NCI-H446 (cell line): ENCODE measurements at regions not wholly inside any gene's neighbourhood (a gene's known extent, or its start where the extent isn't known, plus 50 kb on each side); places are given as distances from the start of the nearest gene placed in this dataset.

Experiments
- DNase-seq, 2 experiments: peaks; one replicate each; lab custom pipeline; 2025; lab: John Stamatoyannopoulos, UW

DNA sequence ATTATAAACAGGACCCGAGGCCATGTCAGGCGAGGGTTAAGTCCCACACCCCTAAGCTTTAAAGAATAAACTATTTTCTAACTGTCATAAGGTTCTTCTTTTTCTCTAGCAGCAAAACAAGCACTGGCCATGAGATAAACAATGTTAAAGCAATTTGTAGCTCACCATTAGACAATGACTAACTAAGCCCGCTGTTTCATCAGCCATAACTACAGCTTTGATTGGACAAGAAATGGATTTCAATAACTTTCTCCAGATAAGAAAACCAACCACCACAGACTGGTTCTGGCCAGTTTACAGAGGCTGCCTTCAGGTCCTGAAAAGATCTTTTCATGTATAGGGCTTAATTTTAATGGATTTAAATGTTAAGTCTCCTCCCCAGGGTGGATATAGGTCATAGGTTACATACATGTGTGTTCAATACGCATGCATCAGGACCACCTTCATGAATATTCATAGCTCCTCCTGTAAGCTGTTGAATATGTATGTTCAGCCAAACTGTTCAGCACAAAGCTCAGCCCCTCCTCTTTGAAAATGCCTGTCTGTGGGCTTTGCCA lies 108.7 kb upstream of the RAB6C start:
- DNase-seq, result no peak

DNA sequence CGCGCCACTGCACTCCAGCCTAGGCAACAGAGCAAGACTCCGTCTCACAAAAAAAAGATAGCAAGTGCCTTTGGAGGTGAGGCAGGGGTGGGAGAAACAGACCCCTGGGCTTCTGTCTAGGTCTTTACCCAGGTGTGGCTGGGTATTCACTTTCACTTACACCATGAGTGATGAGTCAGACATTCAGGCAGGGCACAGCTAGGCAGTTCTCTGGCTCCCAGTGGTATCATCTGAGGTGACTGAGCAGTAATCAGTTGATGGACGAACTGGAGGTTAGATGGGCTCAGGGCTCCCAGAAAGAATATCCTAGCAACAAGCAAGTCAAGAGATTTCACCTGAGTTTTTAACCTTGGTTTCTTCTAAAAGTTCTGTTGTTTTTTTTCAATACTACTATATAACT lies 107.0 kb upstream of the RAB6C start:
- no peak for DNase-seq

DNA sequence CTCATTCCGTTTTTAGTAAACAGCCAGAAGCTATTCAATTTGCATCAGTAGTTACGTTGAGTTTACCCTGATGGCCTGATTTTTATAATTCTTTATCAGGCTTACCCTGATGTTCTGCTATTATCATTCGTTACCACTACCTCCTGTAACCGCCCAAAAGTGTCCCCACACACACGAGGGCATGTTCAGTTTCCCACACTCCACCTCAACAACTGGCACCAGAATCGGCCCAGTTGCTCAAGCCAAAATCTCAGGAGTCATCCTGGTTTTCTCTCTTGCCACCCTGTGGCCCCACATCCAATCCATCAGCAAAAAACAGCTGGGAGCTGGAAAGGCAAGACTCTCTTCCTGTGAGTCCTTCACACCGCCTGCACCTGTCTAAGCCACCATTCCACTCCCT lies 102.9 kb upstream of the RAB6C start:
- DNase-seq, result no peak

DNA sequence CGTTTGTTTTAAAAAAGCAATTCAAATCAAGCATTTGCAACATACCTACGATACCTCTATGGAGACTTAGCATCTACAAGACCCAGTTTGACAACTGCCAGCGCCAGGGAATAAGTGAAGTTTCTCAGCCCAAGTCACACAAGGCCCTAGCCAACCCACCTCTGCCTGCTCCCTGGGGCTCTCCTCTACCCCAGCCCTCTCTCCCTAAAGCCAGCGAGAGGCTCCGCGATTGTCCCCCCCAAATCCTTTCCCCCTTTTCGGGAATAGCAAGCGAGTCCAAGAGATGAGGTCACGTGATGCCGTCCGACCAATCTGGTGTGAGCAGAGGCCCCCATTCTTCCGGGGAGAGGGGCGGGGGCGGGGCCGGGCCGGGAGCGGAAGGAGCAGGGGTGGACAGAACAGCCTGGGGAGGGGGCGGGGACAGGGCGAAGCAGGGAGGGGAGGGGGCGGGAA lies 102.2 kb upstream of the RAB6C start:
- peak; percentile 61 to 84 for DNase-seq

DNA sequence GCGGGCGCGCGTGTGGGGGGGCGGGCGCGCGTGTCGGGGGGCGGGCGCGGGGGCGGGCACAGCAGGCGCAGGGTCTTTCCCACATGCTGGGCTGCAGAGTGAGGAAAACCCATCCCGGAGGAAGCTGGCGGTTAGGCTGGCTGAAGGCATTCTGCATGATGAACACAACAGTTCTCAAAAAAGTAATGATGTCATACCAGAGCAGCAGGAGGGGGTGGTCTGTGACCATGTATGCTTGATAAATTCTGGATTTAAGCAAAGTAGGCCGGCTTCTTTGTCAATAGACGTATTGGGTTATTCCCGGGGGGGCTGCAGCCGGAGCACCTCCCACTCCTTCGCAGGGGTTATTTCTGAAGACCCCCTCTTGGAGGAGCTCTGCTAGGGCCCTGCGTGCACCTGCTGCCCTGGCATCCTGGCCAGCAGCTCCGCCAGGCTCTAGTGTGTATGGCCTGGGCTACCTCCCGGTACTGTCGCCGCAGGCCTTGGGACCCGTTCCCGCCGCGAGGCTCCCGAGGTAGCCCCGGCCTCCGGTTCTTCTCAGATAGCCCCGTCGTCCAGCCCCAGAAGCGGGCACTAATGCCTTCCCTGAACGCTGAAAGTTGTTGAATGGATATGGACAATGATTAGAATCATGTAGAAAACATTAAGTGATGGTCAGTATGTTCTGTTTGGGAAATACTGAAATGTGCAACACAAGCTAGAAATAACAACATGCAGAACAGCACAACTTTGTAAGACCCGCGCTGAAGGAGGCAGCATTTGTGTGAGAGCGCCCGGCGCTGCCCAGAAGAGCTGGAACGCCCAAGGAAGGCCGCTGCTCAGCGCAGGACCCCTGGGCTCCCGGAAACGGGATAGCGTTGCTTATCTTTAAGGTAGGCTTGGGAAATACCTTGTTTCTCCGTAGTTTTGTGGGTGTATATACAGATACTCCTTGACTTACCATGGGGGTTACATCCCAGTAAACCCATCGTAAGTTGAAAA lies 101.4 kb upstream of the RAB6C start:
- peak in 1 of 2 experiments; percentile 67 for DNase-seq

DNA sequence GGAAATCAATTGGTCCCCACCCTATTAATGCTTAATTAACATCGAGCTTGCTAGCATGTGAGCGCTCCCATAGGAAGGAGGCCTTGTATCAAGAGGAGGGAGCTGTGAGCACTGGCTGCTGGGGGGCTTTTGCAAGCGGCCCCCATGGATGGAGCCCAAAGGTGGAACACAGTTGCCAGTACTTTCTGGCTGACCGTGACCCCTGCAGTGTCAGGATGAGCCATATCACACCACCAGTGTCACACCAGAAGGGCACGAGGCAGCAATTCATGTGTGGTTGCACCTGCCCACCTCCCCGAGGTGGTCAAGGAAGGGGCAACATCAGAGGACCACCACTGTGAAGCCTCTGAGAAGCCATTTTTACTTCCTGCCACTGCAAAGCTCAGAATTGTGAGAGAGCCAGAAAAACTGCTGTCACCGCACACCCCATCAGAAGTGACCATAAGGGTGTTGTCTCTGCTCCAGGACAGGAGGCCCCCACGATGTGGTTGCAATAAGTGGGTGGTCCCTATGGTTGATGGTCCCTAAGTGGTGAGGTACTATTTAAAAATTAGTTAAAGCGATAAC lies 99.8 kb upstream of the RAB6C start:
- DNase-seq, result no peak

DNA sequence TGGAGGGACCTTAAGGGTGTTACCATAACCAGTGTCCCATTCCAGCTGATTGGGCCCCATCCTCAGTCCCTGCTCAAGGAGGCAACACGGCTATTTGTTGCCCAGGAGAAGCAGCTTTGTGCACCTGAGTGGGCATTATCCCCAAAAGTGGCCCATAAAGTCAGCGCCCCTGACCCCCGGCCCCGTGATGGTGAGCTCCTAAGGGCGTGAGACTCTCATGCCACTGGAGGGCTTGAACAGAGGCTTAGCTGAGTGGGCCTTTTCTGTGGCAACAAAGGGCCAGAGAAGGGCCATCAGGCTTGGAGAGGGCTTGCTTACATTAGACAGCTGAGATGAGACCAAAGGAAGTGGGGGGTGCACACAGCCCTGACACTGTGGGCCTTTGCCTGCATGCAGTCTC lies 99.2 kb upstream of the RAB6C start:
- no peak for DNase-seq

DNA sequence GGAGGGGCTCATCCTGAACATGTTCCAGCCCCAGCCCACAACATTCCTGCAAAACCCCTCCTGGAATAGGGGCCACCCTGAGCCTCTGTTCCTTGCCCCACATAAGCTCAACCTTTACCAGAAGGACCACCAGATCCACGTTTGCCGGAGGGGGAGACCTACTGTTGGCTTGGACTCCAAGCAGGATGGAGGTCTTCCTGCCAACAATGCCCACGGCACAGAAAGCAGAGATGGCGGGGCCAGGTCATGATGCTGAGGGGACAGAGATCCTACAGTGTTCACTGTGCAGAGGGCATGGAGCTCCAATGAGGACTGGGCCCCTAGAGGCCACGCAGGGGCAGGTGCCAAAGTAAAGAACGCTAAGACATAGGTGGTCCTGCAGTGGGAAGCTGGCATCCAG lies 98.5 kb upstream of the RAB6C start:
- DNase-seq, result no peak

DNA sequence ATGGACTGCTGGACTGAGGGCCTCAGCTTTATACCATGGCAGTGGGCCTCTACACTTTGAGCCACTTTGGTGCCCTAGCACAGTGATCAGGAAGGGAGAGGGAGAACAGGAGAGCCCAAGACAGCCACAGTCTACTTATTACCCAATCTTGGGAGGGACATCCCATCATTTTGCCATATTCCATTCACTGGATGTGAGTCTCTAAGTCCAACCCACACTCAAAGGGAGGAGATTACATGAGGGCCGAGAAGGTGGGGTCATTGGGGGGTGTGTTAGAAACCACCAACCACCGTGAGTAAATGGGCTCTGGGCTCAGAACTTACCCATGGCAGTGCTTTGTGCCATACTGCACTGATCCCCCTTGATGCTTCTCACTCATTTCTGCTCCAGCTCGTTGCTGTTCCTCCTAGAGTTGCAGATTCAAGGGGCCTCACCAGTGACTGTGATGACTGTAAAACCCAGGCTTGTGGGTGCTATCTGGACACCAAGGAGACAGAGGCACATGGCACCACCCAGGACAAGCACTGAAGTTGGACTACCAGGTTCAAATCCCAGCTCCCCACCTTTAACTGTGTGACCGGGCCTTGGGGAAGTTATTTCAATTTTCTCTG lies 97.6 kb upstream of the RAB6C start:
- no peak for DNase-seq

DNA sequence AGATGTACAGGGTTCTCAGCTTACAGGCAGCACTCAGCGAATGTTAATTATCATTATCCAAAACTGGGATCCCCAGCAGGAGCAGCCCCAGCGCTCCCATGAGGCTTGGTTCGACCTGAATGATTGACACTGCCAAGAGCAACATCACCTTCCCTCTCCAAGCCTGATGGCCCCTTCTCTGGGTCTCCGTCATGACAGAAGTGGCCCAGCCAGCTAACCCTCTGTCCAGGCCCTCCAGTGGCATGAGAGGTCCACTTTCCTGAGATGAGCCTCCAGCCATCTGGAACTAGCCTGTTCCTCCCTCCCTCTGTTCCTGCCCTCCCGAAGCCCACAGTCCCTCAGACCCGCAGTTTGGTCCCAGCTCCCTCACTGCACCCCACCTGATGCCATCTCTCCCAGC lies 97.0 kb upstream of the RAB6C start:
- no peak for DNase-seq

DNA sequence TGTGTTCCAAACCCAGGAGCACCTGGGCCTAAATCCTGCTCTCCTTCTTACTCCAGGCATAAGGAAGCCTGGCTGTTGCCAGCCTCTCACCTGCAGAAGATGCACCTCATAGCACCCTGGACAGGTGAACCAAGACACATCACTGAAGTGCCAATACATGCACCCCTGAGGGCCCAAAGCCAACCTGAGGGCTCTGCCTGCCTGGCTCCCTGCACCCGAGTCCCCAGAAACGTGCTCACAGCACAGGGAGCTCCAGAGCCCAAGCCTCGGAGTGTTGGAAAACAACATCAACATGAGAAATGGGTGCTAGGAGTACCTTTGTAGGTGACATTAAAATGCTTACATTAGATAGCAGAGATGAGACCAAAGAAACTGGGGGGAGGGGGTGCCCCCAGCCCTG lies 96.3 kb upstream of the RAB6C start:
- DNase-seq, result no peak

DNA sequence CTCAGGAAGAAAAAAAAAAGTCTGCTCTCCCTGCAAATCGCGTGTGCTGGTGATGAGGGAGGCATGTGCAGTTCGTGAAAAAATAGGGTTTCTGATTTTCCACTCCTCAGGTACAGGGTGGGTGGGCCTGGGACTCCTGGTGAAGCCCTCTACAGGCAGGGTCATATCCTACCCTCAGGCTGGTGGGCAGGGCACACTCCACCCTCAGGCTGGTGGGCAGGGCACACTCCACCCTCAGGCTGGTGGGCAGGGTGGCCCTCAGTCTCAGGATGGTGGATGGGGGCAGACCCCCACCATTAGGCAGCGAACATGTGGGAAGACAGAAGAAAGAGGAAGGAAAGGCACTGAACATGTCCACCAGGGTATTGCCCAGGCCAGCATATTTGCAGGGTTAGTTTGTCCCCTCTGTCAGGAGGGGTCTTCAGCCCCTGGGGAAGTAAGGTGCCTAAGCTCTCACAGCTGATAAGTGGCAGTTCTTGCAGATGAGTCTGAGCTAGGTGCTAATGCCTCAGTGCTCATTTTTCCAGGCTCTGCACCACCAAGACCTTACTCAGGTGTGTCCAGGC lies 95.2 kb upstream of the RAB6C start:
- no peak for DNase-seq

DNA sequence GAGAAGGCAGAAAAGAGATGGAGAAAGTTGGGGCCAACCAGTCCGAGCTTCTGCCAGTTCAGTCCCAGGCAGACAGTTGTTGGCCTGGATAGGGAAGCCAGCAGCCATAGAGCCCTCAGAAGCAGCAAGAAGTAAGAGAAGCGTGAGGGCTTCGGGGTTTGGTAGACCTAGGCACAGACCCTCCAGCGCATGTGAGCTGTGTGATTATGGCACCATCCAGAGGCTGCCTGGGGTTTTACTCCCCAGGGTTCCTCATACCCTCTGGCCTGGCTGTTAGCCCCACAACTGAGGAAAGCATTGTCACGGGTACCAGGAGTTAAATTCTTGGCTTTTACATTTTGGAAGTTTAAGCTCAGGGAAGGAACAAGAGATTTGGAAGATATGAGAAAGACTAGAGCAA lies 93.7 kb upstream of the RAB6C start:
- no peak for DNase-seq

DNA sequence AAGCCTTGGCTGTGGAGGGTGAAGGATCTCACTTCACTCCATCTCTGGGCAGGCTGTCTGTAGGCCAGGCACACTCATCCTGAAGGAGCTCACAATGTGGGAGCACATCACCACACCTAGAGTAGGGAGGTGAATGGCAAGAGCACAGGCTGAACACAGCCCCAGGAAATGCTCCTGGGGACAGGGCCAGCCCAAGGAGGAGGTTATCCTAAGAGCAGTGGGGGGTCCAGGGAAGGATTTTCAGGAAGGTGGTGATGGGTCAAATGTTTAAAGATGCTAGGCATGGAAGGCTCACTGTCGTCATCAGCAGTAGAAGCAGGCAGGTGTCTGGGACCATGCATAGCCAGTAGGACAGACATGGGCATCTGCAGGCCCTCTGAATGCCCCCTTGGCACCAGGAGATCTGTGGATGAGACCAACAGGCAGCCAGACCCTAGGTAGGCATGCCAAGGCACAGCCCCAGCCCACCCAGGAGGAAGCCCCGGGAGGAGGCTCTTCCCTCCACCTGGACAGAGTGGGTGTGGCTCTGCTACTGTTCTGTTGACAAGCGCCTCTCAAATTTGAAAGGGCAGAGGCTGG lies 91.7 kb upstream of the RAB6C start:
- DNase-seq, result no peak

DNA sequence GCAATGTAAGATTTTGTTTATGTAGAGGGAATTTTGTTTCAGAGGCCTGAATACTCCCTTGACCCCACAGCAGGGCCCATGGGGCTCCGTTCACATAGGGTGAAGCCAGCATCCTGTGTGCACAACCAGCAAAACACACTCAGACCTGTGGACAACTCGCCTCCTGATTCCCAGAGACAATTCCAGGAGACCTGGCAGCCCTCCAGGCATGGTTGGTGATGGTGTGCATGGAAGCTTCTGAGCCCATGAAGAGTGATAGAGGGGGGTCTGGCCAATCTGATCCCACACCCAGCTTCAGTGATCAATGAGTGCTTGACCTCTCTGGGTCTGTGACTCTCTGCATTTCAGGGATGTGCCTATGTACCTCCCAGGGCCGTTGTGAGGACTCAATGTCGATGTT lies 91.0 kb upstream of the RAB6C start:
- DNase-seq, result no peak

DNA sequence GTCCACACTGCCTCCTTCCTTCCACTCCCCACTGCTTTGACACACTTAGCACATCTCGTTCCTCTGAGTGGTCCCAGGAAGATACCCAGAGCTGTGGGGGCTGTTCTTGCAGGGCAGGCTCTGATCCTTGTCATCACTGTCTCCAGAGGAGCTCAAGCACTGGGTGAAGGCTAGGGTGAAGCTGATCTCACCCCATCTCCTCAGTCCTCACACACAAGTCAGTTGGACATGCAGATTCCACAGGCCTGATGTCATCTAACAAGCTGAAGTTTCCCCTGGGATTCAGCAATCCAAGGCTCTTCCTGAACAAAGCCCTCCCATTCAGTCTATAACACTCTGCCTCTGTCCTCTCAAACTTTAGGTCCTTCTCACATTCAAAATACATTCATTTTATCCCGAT lies 90.6 kb upstream of the RAB6C start:
- no peak for DNase-seq

DNA sequence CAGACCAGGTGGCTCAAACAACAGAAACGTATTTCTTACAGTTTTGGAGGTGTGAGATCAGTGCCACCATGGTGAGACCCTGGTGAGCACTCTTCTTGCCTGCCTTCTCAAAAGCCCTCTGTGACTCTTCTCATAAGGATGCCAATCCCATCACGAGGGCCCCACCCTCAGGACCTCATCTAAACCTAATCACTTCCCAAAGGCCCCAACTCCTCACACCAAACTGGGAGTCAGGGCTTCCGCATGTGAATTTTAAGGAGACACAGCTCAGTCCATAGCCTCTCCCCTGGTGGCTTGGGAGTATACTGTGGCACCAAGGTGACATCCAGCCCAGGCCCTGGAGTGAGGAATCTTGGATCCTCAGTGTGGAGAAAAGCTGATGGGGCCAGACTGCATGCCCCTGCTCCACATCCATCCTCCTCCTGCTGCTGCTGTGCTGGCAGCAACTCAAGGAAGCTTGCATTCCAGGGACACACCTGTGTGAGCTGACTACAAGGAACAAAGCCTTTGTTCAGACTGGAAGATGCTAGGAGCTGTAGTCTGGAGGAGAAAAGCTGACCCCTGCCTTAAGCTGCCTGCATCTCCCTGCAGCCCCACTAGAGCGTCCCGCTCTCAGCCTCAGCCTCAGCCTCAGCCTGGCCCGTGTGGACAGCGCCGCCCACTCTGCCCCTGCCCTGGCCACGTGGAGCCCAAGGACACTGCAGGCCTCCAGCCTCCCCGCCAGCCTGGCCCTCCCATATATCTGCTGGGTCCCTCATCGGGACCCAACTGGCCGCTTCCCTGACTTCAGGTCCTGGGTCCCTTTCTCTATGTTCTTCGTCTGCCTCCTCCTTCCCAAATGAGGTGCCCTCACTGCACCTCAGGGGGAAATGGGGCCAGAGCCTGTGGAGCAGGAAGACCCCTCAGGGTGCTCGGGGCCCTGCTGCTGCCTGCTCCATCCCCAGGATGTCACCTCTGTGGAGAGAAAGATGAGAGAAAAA lies 87.8 kb upstream of the RAB6C start:
- no peak for DNase-seq

DNA sequence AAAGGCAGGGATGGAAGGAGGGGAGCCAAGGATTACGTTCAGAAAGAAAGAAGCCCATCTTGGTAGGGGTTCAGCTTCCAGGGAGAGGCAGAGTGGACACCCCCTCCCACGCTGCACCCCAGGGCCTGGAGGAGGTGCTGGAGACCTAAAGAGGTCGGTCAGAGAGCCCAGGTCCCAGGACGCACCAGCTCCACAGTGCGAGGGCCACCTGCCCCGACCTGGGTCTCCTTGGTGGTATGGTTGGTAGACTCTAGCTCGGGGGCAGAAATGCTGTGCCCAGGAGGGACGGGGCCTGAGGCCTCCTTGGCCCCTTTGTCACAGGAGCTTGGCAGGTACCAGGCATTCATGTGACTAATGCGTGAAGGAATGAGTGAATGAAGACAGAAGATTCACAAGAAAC lies 87.1 kb upstream of the RAB6C start:
- DNase-seq, result no peak

DNA sequence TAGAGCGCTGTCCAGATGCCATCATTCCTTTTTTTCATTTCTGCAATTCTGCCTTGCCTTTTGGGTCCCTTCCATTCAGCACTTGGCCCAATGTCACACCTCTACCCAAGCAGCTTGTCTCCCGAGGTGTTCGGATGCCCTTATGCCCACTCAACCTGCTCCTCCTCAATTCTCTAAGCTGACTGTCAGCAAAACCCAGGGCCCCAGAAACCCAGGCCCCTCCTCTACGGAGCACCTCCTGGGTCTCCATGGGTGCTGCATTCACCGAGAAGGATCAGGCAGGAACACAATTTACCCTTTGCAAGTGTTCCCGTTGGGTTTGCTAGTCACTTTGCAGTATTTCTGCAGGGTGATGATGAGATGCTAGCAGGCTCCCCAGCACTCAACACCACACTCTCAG lies 86.7 kb upstream of the RAB6C start:
- no peak for DNase-seq

DNA sequence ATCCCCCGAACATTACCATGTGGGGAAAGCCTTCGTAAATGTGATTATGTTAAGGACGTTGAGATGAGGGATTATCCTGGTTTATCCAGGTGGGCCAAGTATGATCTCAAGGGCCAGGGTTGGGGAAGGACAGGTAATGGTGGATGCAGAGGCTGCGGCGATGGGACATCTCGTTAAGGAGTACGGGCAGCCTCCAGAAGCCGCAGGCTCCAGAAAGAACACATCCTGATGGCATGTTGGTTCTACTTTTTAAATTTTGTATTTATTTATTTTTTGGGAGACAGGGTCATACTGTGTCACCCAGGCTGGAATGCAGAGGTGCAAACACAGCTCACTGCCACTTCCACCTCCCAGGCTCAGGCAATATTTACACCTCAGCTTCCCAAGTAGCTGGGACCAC lies 86.2 kb upstream of the RAB6C start:
- DNase-seq, result no peak

DNA sequence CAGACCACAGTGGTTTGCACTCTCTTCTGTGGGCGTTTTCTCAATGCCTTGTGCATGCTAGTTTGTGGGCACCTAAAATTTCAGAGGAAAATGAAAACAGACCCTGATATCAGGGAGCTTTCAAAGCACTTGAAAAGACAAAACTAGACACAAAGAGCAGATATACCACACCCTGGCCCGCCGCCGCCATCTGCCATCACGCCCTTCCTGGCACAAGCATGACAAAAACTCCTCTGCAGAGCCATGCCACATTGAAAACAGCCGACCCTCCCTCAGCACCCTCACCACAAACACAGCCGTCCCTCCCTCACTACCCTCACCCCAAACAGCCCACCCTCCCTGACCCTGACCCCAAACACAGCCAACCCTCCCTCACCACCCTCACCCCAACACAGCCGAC lies 84.8 kb upstream of the RAB6C start:
- DNase-seq, result no peak
